ENCODE measurements at regions not wholly inside any gene's neighbourhood (a gene's known extent, or its start where the extent isn't known, plus 50 kb on each side); places are given as distances from the start of the nearest gene placed in this dataset.

- no peaks in the 10 kb centered on the region for H3K4me1 ChIP-seq (replicated peaks)
Observed at GRCh38 chr20:17142666-17143065, 84.2 kb upstream of the PCSK2 start.

GRCh38 chr20:17150858-17151257 lies 76.0 kb upstream of the PCSK2 start:
- no peak for DNase-seq (ENCODE audit: low read depth in 1 of 2, low spot score in 2 of 2)
- Histone ChIP-seq H3K27ac (no peak overlapping the region), H3K27me3 (replicated peaks) (no peaks in the 10 kb centered on the region), H3K9me3 (replicated peaks) (no peaks in the 10 kb centered on the region), H3K4me3 (no peak overlapping the region), H3K4me1 (replicated peaks) (no peaks in the 10 kb centered on the region), H3K36me3 (no peaks in the 10 kb centered on the region)

More at GRCh38 chr20:17142666-17143065, 84.2 kb upstream of the PCSK2 start:
- no peaks in the 10 kb centered on the region for H3K36me3 ChIP-seq
- DNase-seq (ENCODE audit: low read depth in 1 of 2, low spot score in 2 of 2): no peak
- H3K27me3 ChIP-seq (replicated peaks): no peaks in the 10 kb centered on the region
- H3K27ac ChIP-seq: no peak overlapping the region
- no peak overlapping the region for H3K4me3 ChIP-seq
- H3K9me3 ChIP-seq (replicated peaks): no peaks in the 10 kb centered on the region

- no peaks in the 10 kb centered on the region for H3K27me3 ChIP-seq (replicated peaks)
- no peak for DNase-seq (ENCODE audit: low read depth in 1 of 2, low spot score in 2 of 2)
- H3K27ac ChIP-seq: no peak overlapping the region
- no peaks in the 10 kb centered on the region for H3K36me3 ChIP-seq
- H3K9me3 ChIP-seq (replicated peaks): no peaks in the 10 kb centered on the region
- H3K4me1 ChIP-seq (replicated peaks): no peaks in the 10 kb centered on the region
- no peak overlapping the region for H3K4me3 ChIP-seq
Observed at GRCh38 chr20:17155401-17155800, 71.4 kb upstream of the PCSK2 start.

- Histone ChIP-seq H3K27ac (no peak overlapping the region), H3K9me3 (replicated peaks) (no peaks in the 10 kb centered on the region), H3K4me3 (no peak overlapping the region), H3K27me3 (replicated peaks) (no peaks in the 10 kb centered on the region), H3K4me1 (replicated peaks) (no peaks in the 10 kb centered on the region), H3K36me3 (no peaks in the 10 kb centered on the region)
- no peak for DNase-seq (ENCODE audit: low read depth in 1 of 2, low spot score in 2 of 2)
Observed at GRCh38 chr20:17158701-17159100, 68.1 kb upstream of the PCSK2 start.

- H3K4me1 ChIP-seq (replicated peaks): no peaks in the 10 kb centered on the region
- DNase-seq (ENCODE audit: low read depth in 1 of 2, low spot score in 2 of 2): no peak
Observed at GRCh38 chr20:17161673-17162481, 65.0 kb upstream of the PCSK2 start.

GRCh38 chr20:17168026-17168612 lies 58.7 kb upstream of the PCSK2 start:
- no peaks in the 10 kb centered on the region for H3K4me1 ChIP-seq (replicated peaks)
- no peak for DNase-seq (ENCODE audit: low read depth in 1 of 2, low spot score in 2 of 2)
- H3K36me3 ChIP-seq: no peaks in the 10 kb centered on the region
- 0 out of 2 replicates have a peak, but pooled peaks cover 3% of the 10 kb centered on the region for H3K9me3 ChIP-seq (replicated peaks)
- H3K27me3 ChIP-seq (replicated peaks): no peaks in the 10 kb centered on the region
- no peak overlapping the region for H3K4me3 ChIP-seq
- H3K27ac ChIP-seq: no peak overlapping the region

More at GRCh38 chr20:17161673-17162481, 65.0 kb upstream of the PCSK2 start:
- Histone ChIP-seq H3K36me3 (no peaks in the 10 kb centered on the region), H3K27me3 (replicated peaks) (no peaks in the 10 kb centered on the region), H3K27ac (no peak overlapping the region), H3K4me3 (no peak overlapping the region), H3K9me3 (replicated peaks) (no peaks in the 10 kb centered on the region)

GRCh38 chr20:17169585-17170136 lies 57.2 kb upstream of the PCSK2 start:
- no peak overlapping the region for H3K4me3 ChIP-seq
- no peaks in the 10 kb centered on the region for H3K36me3 ChIP-seq
- 0 out of 2 replicates have a peak, but pooled peaks cover 3% of the 10 kb centered on the region for H3K9me3 ChIP-seq (replicated peaks)
- H3K27me3 ChIP-seq (replicated peaks): no peaks in the 10 kb centered on the region
- DNase-seq (ENCODE audit: low read depth in 1 of 2, low spot score in 2 of 2): no peak
- H3K4me1 ChIP-seq (replicated peaks): no peaks in the 10 kb centered on the region
- no peak overlapping the region for H3K27ac ChIP-seq

- H3K9me3 ChIP-seq (replicated peaks): 0 out of 2 replicates have a peak, but pooled peaks cover 3% of the 10 kb centered on the region
- no peak overlapping the region for H3K4me3 ChIP-seq
- H3K27me3 ChIP-seq (replicated peaks): no peaks in the 10 kb centered on the region; the same call in 1 of the 2 replicates
- H3K27ac ChIP-seq: no peak overlapping the region
- no peak for DNase-seq (ENCODE audit: low read depth in 1 of 2, low spot score in 2 of 2)
- no peaks in the 10 kb centered on the region for H3K36me3 ChIP-seq
- no peaks in the 10 kb centered on the region for H3K4me1 ChIP-seq (replicated peaks)
Observed at GRCh38 chr20:17171746-17172280, 55.0 kb upstream of the PCSK2 start.

GRCh38 chr20:17172836-17173516 lies 53.9 kb upstream of the PCSK2 start:
- Histone ChIP-seq H3K27ac (no peak overlapping the region), H3K27me3 (replicated peaks) (no peaks in the 10 kb centered on the region; the same call in 1 of the 2 replicates), H3K4me3 (no peak overlapping the region), H3K9me3 (replicated peaks) (no peaks in the 10 kb centered on the region), H3K36me3 (no peaks in the 10 kb centered on the region), H3K4me1 (replicated peaks) (no peaks in the 10 kb centered on the region)
- no peak for DNase-seq (ENCODE audit: low read depth in 1 of 2, low spot score in 2 of 2)
